Peyer's patch (tissue), 4 donors: ENCODE measurements at regions not wholly inside any gene's neighbourhood (a gene's known extent, or its start where the extent isn't known, plus 50 kb on each side); places are given as distances from the start of the nearest gene placed in this dataset.
"Not testable (repeated sequence)": the region's sequence is repeated elsewhere in the genome, so short reads cannot be mapped to it uniquely, and the experiment has no call there.

ENCODE experiments used
- DNase-seq, 3 donors: peaks; one replicate each; pipeline ENCODE4 v3.0.0-alpha.2; 2017 to 2019
- H3K27ac ChIP-seq, 4 donors: fragments of 200-600 bp; sonication (generic); one replicate each; pipeline ENCODE4 v1.5.1; 2016 to 2019
- H3K27me3 ChIP-seq, 2 donors: fragments of 200-600 bp; sonication (generic); one replicate each; pipeline ENCODE4 v1.5.1; 2019
- H3K36me3 ChIP-seq, 3 donors: fragments of 200-600 bp; sonication (generic); one replicate each; pipeline ENCODE4 v1.5.1; 2016 to 2019
- H3K4me1 ChIP-seq, 4 donors: fragments of 200-600 bp; sonication (generic); one replicate each; pipeline ENCODE4 v1.5.1; 2016 to 2019
- H3K4me3 ChIP-seq, 4 donors: fragments of 200-600 bp; sonication (generic); 1 replicate in 3 of 4; 2 replicates in 1 of 4; pipeline ENCODE4 v1.5.1; 2016 to 2019; ENCODE audit warnings: mild to moderate bottlenecking in 1 of 4
- H3K9me3 ChIP-seq, 4 donors: fragments of 200-600 bp; sonication (generic); one replicate each; pipeline ENCODE4 v1.5.1; 2016 to 2019; ENCODE audit warnings: mild to moderate bottlenecking in 1 of 4
- CTCF ChIP-seq, 6 experiments: fragments of 450-650 bp in 4 of 6; fragments of 200-600 bp in 2 of 6; sonication (generic) in 1 of 6; IDR thresholded peaks; one replicate each; pipeline ENCODE4 v1.5.1; 2017 to 2019; ENCODE audit warnings: antibody characterized with exemption in 6 of 6, mild to moderate bottlenecking in 3 of 6, moderate library complexity in 1 of 6
- POLR2A ChIP-seq, 2 donors: fragments of 450-650 bp; IDR thresholded peaks; one replicate each; pipeline ENCODE4 v1.5.1; 2017; ENCODE audit warnings: antibody characterized with exemption in 2 of 2, mild to moderate bottlenecking in 2 of 2, moderate library complexity in 2 of 2

DNA sequence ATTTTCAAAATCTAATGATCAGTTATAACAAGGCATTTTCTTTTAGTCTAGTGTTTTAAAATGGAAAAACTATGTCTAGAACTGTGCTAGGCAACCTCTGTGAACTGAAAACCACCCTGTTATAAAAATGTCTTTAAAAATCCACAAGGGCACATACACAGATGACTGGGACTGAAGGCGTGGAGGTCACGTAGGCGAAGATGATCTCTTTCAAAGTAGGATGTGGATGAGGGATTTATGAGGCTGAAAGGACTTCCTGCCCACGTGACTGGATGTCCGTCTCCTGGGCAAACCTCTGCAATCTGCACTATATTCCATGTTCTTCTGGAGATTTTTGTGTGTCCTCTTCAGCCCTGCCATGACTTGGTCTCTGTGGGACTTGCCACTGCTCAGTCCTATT, 84.2 kb upstream of the ZNF536 start:
- Histone ChIP-seq H3K4me3 (no peak overlapping the region), H3K4me1 (no peaks in the 10 kb centered on the region), H3K27me3 (no peaks in the 10 kb centered on the region), H3K27ac (no peak overlapping the region), H3K9me3 (no peaks in the 10 kb centered on the region), H3K36me3 (no peaks in the 10 kb centered on the region)
- TF ChIP-seq POLR2A (IDR thresholded peaks at IDR 0.05) (no peak), CTCF (IDR thresholded peaks at IDR 0.05) (no peak)
- no peak for DNase-seq

- no peaks in the 10 kb centered on the region for H3K4me1 ChIP-seq
- no peaks in the 10 kb centered on the region for H3K27me3 ChIP-seq
- no peaks in the 10 kb centered on the region for H3K36me3 ChIP-seq
- H3K27ac ChIP-seq: no peak overlapping the region
- no peaks in the 10 kb centered on the region for H3K9me3 ChIP-seq
- no peak for DNase-seq
- no peak for TF ChIP-seq POLR2A (IDR thresholded peaks at IDR 0.05)
- TF ChIP-seq CTCF (IDR thresholded peaks at IDR 0.05): no peak
- no peak overlapping the region for H3K4me3 ChIP-seq
These were observed 83.3 kb upstream of the ZNF536 start for GRCh38 chr19:30288911-30289310.

GRCh38 chr19:30289336-30289735, 82.8 kb upstream of the ZNF536 start:
- Histone ChIP-seq H3K27ac (no peak overlapping the region), H3K9me3 (no peaks in the 10 kb centered on the region), H3K4me1 (no peaks in the 10 kb centered on the region), H3K27me3 (no peaks in the 10 kb centered on the region), H3K4me3 (no peak overlapping the region), H3K36me3 (no peaks in the 10 kb centered on the region)
- no peak for DNase-seq
- TF ChIP-seq POLR2A (IDR thresholded peaks at IDR 0.05): no peak
- TF ChIP-seq CTCF (IDR thresholded peaks at IDR 0.05): no peak

DNA sequence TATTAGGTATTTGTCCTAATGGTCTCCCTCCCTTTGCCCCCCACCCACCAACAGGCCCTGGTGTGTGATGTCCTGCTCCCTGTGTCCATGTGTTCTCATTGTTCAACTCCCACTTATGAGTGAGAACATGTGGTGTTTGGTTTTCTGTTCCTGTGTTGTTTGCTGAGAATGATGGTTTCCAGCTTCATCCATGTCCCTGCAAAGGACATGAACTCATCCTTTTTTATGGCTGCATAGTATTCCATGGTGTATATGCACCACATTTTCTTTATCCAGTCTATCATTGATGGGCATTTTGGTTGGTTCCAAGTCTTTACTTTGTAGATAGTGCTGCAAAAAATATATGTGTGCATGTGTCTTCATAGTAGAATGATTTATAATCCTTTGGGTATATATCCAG, 81.4 kb upstream of the ZNF536 start:
- not testable (repeated sequence) for H3K36me3 ChIP-seq, H3K4me3 ChIP-seq, H3K9me3 ChIP-seq, H3K4me1 ChIP-seq, H3K27ac ChIP-seq, DNase-seq, H3K27me3 ChIP-seq

DNA sequence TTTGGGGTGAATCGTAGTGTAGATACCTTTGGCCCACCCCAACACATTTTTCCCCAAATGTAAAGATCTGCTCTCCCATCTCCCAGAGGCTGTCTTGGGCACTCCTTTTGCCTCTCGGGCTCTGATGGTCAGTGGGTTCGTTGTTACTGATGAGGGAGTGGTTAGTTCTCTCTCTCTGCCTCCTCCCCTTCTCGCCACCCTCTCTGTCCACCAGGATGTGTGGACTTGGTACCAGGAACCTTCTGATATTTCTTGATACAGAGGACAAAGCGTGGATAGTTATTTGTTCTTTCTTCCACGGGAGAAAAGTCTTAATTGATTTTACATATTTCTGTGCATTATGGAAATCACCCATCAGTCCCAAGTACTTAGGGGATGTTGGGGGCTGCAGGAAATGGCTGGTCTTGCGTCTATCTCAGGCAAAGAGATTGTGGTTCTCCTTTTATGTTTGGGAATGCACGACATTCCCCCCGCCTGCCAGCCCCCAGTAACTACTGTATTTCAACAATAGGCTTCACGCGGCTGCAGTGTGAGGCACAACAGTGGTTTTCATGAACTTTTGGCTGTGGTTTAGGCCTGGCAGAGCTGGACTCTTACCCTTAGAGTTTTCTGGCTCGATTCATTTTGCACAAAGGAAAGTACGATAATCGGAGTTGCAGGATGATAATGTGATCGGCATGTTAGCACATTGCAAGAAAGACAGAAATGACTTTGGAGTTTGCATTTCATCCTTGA, 79.0 kb upstream of the ZNF536 start:
- no peak for TF ChIP-seq CTCF (IDR thresholded peaks at IDR 0.05)
- TF ChIP-seq POLR2A (IDR thresholded peaks at IDR 0.05): no peak
- H3K9me3 ChIP-seq: no peaks in the 10 kb centered on the region
- no peaks in the 10 kb centered on the region for H3K36me3 ChIP-seq
- H3K4me1 ChIP-seq: no peaks in the 10 kb centered on the region
- no peak overlapping the region for H3K27ac ChIP-seq
- H3K4me3 ChIP-seq: no peak overlapping the region
- no peaks in the 10 kb centered on the region for H3K27me3 ChIP-seq
- DNase-seq: no peak

GRCh38 chr19:30297969-30298368, 74.2 kb upstream of the ZNF536 start:
- no peaks in the 10 kb centered on the region for H3K9me3 ChIP-seq
- no peaks in the 10 kb centered on the region for H3K4me1 ChIP-seq
- no peak overlapping the region for H3K4me3 ChIP-seq
- no peaks in the 10 kb centered on the region for H3K36me3 ChIP-seq
- H3K27ac ChIP-seq: no peak overlapping the region
- TF ChIP-seq CTCF (IDR thresholded peaks at IDR 0.05): no peak
- TF ChIP-seq POLR2A (IDR thresholded peaks at IDR 0.05): no peak
- H3K27me3 ChIP-seq: no peaks in the 10 kb centered on the region
- no peak for DNase-seq
